Neutrophil (primary cell): ENCODE measurements at regions not wholly inside any gene's neighbourhood (a gene's known extent, or its start where the extent isn't known, plus 50 kb on each side); places are given as distances from the start of the nearest gene placed in this dataset.
A peak's percentile ranks its signal among the peaks of the same experiment; 100 is the strongest.
"Not testable (repeated sequence)": the region's sequence is repeated elsewhere in the genome, so short reads cannot be mapped to it uniquely, and the experiment has no call there.

Experiments
- H3K27ac ChIP-seq: fragments of 200-600 bp; sonication (generic); 2 replicates; pipeline ENCODE4 v1.5.1; 2016; ENCODE audit warnings: mild to moderate bottlenecking, moderate library complexity
- H3K27me3 ChIP-seq: fragments of 200-600 bp; sonication (generic); 2 replicates; pipeline ENCODE4 v1.6.0; 2016; ENCODE audit warnings: mild to moderate bottlenecking
- H3K36me3 ChIP-seq: fragments of 200-600 bp; sonication (generic); 2 replicates; pipeline ENCODE4 v1.5.1; 2017
- H3K4me1 ChIP-seq, 2 experiments: fragments of 200-600 bp in 1 of 2; sonication (generic) in 1 of 2; 1 replicate in 1 of 2; 2 replicates in 1 of 2; pipeline versions ENCODE4 v1.5.1 to v1.6.1; 2013 to 2016; ENCODE audit warnings: low read depth in 1 of 2, low read length in 1 of 2, mild to moderate bottlenecking in 1 of 2, moderate library complexity in 1 of 2; ENCODE audit not compliant: control insufficient read depth in 1 of 2, insufficient read depth in 1 of 2
- H3K4me3 ChIP-seq, 2 experiments: fragments of 200-600 bp in 1 of 2; sonication (generic) in 1 of 2; 1 replicate in 1 of 2; 2 replicates in 1 of 2; pipeline ENCODE4 v1.5.1; 2013 to 2016; ENCODE audit warnings: low read depth in 1 of 2, low read length in 1 of 2, mild to moderate bottlenecking in 1 of 2, moderate library complexity in 1 of 2
- H3K9me3 ChIP-seq: fragments of 200-600 bp; sonication (generic); 2 replicates; pipeline ENCODE4 v1.5.1; 2016
- CTCF ChIP-seq: fragments of 200-600 bp; sonication (generic); IDR thresholded peaks from 2 replicates; pipeline ENCODE4 v1.5.1; 2016; ENCODE audit warnings: antibody characterized with exemption

DNA sequence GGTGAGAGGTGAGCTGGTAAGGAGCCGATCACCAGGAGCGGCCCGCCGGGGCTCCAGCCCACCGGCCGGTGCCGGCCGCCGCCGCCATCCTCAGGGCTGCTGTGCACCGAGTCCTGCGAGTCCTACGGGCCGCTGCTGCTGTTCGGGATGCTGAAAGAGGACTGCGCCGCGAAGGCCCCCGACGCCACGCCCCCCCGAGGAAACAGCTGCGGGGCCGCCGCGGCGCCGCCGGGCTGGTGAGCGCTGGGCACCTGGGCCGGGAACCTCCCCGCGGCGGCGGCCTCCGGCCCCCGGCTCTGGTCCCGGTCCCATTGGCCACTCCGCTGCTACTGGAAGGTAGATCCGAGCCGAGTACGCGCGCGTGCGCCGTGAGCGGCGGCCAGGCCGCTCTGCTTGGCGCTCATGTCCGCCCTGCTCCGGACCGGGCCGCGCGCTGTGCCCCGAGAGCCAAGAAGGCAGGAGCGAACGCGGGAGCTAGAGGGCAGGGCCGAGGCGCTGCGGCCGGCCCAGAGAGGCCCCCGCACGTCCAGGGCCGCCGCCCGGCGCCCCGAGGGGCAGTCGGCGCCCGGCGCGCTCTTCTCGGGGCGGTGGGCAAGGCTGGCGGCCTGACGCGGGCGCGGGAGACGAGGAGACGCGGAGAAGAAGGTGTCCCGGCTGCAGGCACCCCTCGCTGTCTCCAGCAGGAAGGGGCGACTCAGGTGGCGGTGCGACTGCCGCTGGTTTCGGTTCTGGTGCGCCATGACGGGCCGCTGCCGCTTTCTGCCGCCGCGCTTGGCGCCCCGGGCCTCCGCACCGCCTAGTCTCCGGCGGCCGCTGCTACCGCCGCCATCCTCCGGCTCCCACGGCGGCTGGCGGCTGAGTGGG, 121.3 kb upstream of the WIPF3 start:
- Histone ChIP-seq H3K36me3 (no peaks in the 10 kb centered on the region), H3K4me3 (peak overlapping the region; percentile 67 to 69), H3K4me1 (peaks cover 4% of the 10 kb centered on the region in 2 experiments), H3K9me3 (no peaks in the 10 kb centered on the region), H3K27ac (peak overlapping the region; percentile 69), H3K27me3 (no peaks in the 10 kb centered on the region)
- no peak for TF ChIP-seq CTCF

GRCh38 chr7:29685651-29686271, 120.5 kb upstream of the WIPF3 start:
- not testable (repeated sequence) for H3K4me1 ChIP-seq, H3K27me3 ChIP-seq, H3K9me3 ChIP-seq, H3K36me3 ChIP-seq
- Histone ChIP-seq H3K4me3 (peak overlapping the region; percentile 67 to 69), H3K27ac (peak overlapping the region; percentile 69)

DNA sequence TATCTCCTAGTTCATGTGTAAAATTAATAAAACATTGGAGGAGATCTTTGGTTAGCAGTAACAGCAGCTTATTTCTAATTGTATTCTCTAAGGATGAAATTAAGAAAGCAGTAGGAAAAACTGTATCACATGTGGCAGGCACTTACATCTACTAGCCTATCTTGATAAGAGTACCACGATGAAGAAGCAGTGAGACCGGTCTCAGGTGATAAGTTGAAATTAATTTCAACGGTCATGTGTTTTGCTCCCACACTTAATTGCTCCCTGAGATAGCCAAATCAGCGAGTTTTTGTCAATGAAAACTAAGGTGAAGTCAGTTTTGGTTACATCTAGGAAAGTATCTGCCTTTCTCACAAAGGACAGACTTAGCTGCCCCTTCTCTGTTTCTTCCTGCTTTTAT, 115.8 kb upstream of the WIPF3 start:
- not testable (repeated sequence) for H3K27ac ChIP-seq, H3K4me3 ChIP-seq, H3K9me3 ChIP-seq, H3K27me3 ChIP-seq, H3K36me3 ChIP-seq, H3K4me1 ChIP-seq

- H3K36me3 ChIP-seq, H3K4me3 ChIP-seq, H3K27ac ChIP-seq, H3K4me1 ChIP-seq, H3K27me3 ChIP-seq, H3K9me3 ChIP-seq: not testable (repeated sequence)
These were observed 109.9 kb upstream of the WIPF3 start for GRCh38 chr7:29696402-29696801.

- not testable (repeated sequence) for H3K4me1 ChIP-seq, H3K36me3 ChIP-seq, H3K9me3 ChIP-seq, H3K4me3 ChIP-seq, H3K27ac ChIP-seq, H3K27me3 ChIP-seq
These were observed 106.6 kb upstream of the WIPF3 start for GRCh38 chr7:29699723-29700122.

- not testable (repeated sequence) for H3K9me3 ChIP-seq, H3K36me3 ChIP-seq, H3K27ac ChIP-seq, H3K27me3 ChIP-seq, H3K4me3 ChIP-seq, H3K4me1 ChIP-seq
These were observed 104.8 kb upstream of the WIPF3 start for GRCh38 chr7:29701540-29701939.

GRCh38 chr7:29703830-29704229, 102.5 kb upstream of the WIPF3 start:
- H3K9me3 ChIP-seq, H3K27ac ChIP-seq, H3K4me1 ChIP-seq, H3K4me3 ChIP-seq, H3K36me3 ChIP-seq, H3K27me3 ChIP-seq: not testable (repeated sequence)

DNA sequence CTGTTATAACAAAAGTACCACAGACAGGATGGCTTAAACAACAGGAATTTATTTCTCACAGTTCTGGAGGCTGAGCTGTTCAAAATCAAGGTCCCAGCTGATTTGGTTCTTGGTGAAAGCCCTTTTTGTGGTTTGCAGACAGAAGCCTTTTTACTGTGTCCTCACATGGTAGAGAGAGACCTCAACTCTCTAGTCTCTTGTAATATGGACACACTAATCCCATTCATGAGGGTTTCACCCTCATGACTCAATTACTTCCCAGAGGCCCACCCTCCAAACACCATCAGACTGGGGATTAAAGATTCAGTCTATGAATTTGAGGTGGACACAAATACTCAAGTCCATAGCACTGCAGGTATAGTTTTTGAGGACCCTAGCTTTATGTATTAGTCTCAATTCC, 97.3 kb upstream of the WIPF3 start:
- not testable (repeated sequence) for H3K36me3 ChIP-seq, H3K4me3 ChIP-seq, H3K27me3 ChIP-seq, H3K4me1 ChIP-seq, H3K9me3 ChIP-seq, H3K27ac ChIP-seq

DNA sequence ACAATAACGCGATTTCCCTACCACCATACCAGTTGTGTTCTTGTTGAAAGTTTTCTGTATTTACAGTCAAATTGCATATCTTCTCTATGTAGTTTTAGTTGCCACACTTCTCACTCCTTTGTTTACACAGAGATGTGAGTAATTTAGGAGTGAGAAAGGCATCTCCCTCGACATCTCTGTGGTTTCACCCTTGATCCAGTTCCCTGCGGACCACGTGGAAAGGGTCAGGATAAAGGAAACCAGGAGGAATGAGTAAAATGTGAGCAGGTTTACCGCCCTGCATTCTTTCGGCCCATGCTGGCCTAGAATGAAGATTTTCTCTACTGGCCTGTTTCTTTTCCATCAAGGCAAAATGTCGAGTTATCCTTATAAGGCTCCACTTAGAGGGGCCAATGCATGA, 83.2 kb upstream of the WIPF3 start:
- H3K27ac ChIP-seq, H3K4me3 ChIP-seq, H3K4me1 ChIP-seq, H3K9me3 ChIP-seq, H3K27me3 ChIP-seq, H3K36me3 ChIP-seq: not testable (repeated sequence)
